ENCODE measurements at regions not wholly inside any gene's neighbourhood (a gene's known extent, or its start where the extent isn't known, plus 50 kb on each side); places are given as distances from the start of the nearest gene placed in this dataset.

GRCh38 chr7:156032973-156033372 is 220.7 kb upstream of the SHH start:
- no peaks in the 10 kb centered on the region for H3K4me1 ChIP-seq
- intact Hi-C loops (cut with DNase I), result no loop called here
- H3K36me3 ChIP-seq, result no peaks in the 10 kb centered on the region

GRCh38 chr7:156031679-156032478 is 219.6 kb upstream of the SHH start:
- no peaks in the 10 kb centered on the region for H3K36me3 ChIP-seq
- ATAC-seq (no peak), DNase-seq (no peak)
- H3K27me3 ChIP-seq (ENCODE audit: low read depth), result no peaks in the 10 kb centered on the region
- no peaks in the 10 kb centered on the region for H3K9me3 ChIP-seq
- no peaks in the 10 kb centered on the region for H3K4me1 ChIP-seq
- intact Hi-C loops (cut with DNase I), result no loop called here
- no peak overlapping the region for H3K4me3 ChIP-seq
- H3K27ac ChIP-seq, result no peak overlapping the region
- TF ChIP-seq CTCF (IDR thresholded peaks at IDR 0.05), result no peak

More at GRCh38 chr7:156032973-156033372, 220.7 kb upstream of the SHH start:
- Histone ChIP-seq H3K9me3 (no peaks in the 10 kb centered on the region), H3K4me3 (no peak overlapping the region), H3K27me3 (ENCODE audit: low read depth) (no peaks in the 10 kb centered on the region), H3K27ac (no peak overlapping the region)
- no peak for TF ChIP-seq CTCF (IDR thresholded peaks at IDR 0.05)
- no peak for ATAC-seq
- no peak for DNase-seq

- no peak for TF ChIP-seq CTCF (IDR thresholded peaks at IDR 0.05)
- no peak overlapping the region for H3K4me3 ChIP-seq
- H3K4me1 ChIP-seq, result no peaks in the 10 kb centered on the region
- DNase-seq (no peak), ATAC-seq (no peak)
- no peak overlapping the region for H3K27ac ChIP-seq
- H3K36me3 ChIP-seq, result no peaks in the 10 kb centered on the region
- no peaks in the 10 kb centered on the region for H3K9me3 ChIP-seq
- no peaks in the 10 kb centered on the region for H3K27me3 ChIP-seq (ENCODE audit: low read depth)
- intact Hi-C loops (cut with DNase I), result no loop called here
Measured at GRCh38 chr7:156029460-156030007, 217.3 kb upstream of the SHH start.

- no peak overlapping the region for H3K4me3 ChIP-seq
- no peaks in the 10 kb centered on the region for H3K9me3 ChIP-seq
- H3K27ac ChIP-seq, result no peak overlapping the region
- no peak for ATAC-seq
- intact Hi-C loops (cut with DNase I), result no loop called here
- no peaks in the 10 kb centered on the region for H3K36me3 ChIP-seq
- TF ChIP-seq CTCF (IDR thresholded peaks at IDR 0.05), result no peak
- H3K4me1 ChIP-seq, result no peaks in the 10 kb centered on the region
- DNase-seq, result no peak
- no peaks in the 10 kb centered on the region for H3K27me3 ChIP-seq (ENCODE audit: low read depth)
Measured at GRCh38 chr7:156028521-156028920, 216.3 kb upstream of the SHH start.

GRCh38 chr7:156027821-156028220 is 215.6 kb upstream of the SHH start:
- Histone ChIP-seq H3K27ac (no peak overlapping the region), H3K4me1 (no peaks in the 10 kb centered on the region), H3K9me3 (no peaks in the 10 kb centered on the region), H3K36me3 (no peaks in the 10 kb centered on the region), H3K4me3 (no peak overlapping the region), H3K27me3 (ENCODE audit: low read depth) (no peaks in the 10 kb centered on the region)
- no peak for ATAC-seq
- intact Hi-C loops (cut with DNase I), result no loop called here
- DNase-seq, result no peak
- no peak for TF ChIP-seq CTCF (IDR thresholded peaks at IDR 0.05)

Data from lower lobe of right lung (tissue), 2 donors.